ENCODE measurements at regions not wholly inside any gene's neighbourhood (a gene's known extent, or its start where the extent isn't known, plus 50 kb on each side); places are given as distances from the start of the nearest gene placed in this dataset.

DNA sequence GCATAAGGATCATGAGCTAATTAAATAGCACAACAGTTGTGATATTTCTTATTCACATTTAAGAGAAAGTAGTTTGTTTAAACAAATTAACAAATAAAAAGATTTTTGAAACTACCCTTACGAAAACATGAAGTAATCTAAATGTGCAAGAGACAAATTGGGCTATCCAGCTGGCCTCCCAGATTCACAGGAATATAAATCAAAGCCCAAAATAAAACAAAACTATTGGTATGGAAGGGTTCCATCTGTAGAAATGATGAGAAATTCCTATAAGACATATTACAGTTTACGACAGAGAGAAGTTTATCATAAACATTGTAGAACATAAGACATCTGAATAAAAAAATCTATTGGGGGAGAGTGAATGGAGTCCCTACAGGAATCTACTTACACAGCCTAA is 1125.1 kb downstream of the TDRD15 start:
- ATAC-seq (replicated peaks in 1 of 2) (no peak), DNase-seq (no peak)
- Mint-ChIP-seq H3K27ac (no peak overlapping the region), H3K36me3 (ENCODE audit: insufficient read depth in 2 of 2) (no peaks in the 10 kb centered on the region), H3K27me3 (ENCODE audit: low read depth) (no peaks in the 10 kb centered on the region), H3K4me3 (no peak overlapping the region), H3K9me3 (peaks cover 7 to 9% of the 10 kb centered on the region in 2 donors), H3K4me1 (ENCODE audit: low read depth) (no peaks in the 10 kb centered on the region)

DNA sequence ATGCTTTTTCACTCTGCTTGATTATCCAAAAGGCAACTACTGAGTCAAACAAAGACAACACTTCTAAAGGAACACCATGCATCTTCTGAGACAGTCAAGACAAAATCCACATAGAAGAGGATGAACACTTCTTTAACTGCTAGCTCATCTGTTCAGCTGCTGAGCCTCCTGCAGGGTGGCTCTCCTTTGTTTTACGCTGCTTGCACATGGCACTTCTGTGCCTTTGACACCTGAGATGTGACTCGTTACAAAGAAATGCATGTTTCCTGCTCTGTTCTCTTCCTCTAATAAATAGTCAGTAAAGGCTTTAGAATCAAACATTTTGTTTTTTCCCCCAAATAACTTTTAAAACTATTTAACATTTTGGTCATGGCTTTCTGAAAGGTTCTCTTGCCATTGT is 1129.4 kb downstream of the TDRD15 start:
- no peak for ATAC-seq (replicated peaks in 1 of 2)
- Mint-ChIP-seq H3K36me3 (ENCODE audit: insufficient read depth in 2 of 2) (no peaks in the 10 kb centered on the region), H3K4me1 (ENCODE audit: low read depth) (no peaks in the 10 kb centered on the region), H3K27me3 (ENCODE audit: low read depth) (no peaks in the 10 kb centered on the region), H3K4me3 (no peak overlapping the region), H3K9me3 (peaks cover 9 to 11% of the 10 kb centered on the region in 2 donors), H3K27ac (no peak overlapping the region)
- DNase-seq = no peak

DNA sequence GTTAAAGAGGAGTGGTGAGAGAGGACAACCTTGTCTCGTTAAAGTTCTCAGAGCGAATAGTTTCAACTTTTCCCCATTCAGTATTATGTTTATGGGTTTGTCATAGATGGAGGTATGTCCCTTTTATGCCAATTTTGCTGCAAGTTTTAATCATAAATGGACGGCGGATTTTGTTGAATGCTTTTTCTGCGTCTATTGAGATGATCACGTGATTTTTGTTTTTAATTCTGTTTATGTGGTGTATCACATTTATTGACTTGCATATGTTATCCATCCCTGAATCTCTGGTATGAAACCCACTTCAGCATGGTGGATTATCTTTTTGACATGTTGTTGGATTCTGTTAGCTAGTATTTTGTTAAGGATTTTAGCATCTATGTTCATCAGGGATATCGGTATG is 1123.8 kb upstream of the KLHL29 start:
- Mint-ChIP-seq H3K27me3 (ENCODE audit: low read depth) (no peaks in the 10 kb centered on the region), H3K27ac (no peak overlapping the region), H3K36me3 (ENCODE audit: insufficient read depth in 2 of 2) (peaks cover 0 to 1% of the 10 kb centered on the region in 2 donors), H3K9me3 (peaks cover 12 to 26% of the 10 kb centered on the region in 2 donors), H3K4me1 (ENCODE audit: low read depth) (no peaks in the 10 kb centered on the region), H3K4me3 (no peak overlapping the region)
- DNase-seq (no peak), ATAC-seq (replicated peaks in 1 of 2) (no peak)

DNA sequence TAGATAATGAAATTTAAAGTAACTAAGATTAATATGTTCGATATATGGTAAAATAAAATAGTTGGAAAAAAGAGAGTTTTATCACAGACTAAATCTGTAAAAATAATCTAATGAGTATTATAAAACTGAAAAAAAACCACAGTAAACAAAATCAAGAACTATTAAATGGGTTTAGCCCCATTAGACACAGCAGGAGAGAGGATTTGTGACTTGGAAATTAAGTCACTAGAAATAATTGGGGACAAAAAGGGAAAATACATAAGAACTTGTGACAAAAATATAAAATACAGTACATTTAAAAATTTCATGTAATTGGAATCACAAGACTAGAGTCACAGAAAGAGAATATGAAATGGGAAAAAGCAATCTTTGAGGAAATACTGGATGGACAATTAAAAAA is 1114.6 kb upstream of the KLHL29 start:
- Mint-ChIP-seq H3K4me1 (ENCODE audit: low read depth) (no peaks in the 10 kb centered on the region), H3K27me3 (ENCODE audit: low read depth) (no peaks in the 10 kb centered on the region), H3K9me3 (peaks cover 9 to 10% of the 10 kb centered on the region in 2 donors), H3K27ac (no peak overlapping the region), H3K36me3 (ENCODE audit: insufficient read depth in 2 of 2) (peaks cover 0 to 3% of the 10 kb centered on the region in 2 donors), H3K4me3 (no peak overlapping the region)
- no peak for ATAC-seq (replicated peaks in 1 of 2)
- no peak for DNase-seq

DNA sequence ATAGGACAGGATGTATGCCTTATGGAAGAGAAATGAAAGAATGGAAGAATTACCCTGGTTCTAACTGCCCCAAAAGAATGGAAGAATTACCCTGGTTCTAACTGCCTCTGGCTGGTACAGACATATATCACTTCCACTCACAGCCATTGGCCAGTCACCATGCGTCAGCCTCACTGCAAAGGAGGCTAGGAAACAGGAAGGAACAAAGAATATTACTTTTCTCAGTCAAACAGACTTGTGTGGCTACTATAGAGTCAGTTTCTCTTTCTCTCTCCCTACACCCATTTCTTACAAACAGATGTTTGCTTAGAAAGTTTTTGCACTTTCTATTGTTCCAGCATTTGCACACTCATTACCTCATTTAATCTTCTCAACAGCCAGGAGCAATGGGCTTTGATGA is 1111.1 kb upstream of the KLHL29 start:
- ATAC-seq (replicated peaks in 1 of 2) = no peak
- Mint-ChIP-seq H3K36me3 (ENCODE audit: insufficient read depth in 2 of 2) (no peaks in the 10 kb centered on the region), H3K27ac (no peak overlapping the region), H3K4me1 (ENCODE audit: low read depth) (no peaks in the 10 kb centered on the region), H3K27me3 (ENCODE audit: low read depth) (no peaks in the 10 kb centered on the region), H3K9me3 (peaks cover 7 to 13% of the 10 kb centered on the region in 2 donors), H3K4me3 (no peak overlapping the region)
- no peak for DNase-seq

DNA sequence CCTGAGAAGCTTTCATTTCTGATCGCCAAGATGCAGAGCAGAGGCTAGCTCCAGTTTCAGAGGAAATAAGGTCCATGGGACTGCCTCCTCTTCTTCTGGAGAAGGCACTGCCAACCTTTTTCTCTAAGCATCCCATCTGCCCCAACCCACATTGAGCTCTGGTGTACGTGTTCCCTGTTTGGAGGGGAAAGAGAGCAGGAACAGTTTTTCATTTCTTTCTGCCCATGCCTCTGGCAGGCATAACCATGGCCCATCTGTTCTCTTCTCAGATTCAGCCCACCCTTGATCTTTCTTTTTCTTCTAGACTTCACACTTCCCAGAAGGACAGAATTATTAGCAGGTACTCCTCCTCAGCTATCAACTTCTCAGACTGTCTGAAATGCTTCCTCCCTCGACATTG is 1110.3 kb upstream of the KLHL29 start:
- no peak overlapping the region for H3K4me3 Mint-ChIP-seq
- no peaks in the 10 kb centered on the region for H3K27me3 Mint-ChIP-seq (ENCODE audit: low read depth)
- ATAC-seq (replicated peaks in 1 of 2) = no peak
- peaks cover 7 to 13% of the 10 kb centered on the region in 2 donors for H3K9me3 Mint-ChIP-seq
- no peak for DNase-seq
- H3K27ac Mint-ChIP-seq = no peak overlapping the region
- no peaks in the 10 kb centered on the region for H3K4me1 Mint-ChIP-seq (ENCODE audit: low read depth)
- H3K36me3 Mint-ChIP-seq (ENCODE audit: insufficient read depth in 2 of 2) = no peaks in the 10 kb centered on the region

DNA sequence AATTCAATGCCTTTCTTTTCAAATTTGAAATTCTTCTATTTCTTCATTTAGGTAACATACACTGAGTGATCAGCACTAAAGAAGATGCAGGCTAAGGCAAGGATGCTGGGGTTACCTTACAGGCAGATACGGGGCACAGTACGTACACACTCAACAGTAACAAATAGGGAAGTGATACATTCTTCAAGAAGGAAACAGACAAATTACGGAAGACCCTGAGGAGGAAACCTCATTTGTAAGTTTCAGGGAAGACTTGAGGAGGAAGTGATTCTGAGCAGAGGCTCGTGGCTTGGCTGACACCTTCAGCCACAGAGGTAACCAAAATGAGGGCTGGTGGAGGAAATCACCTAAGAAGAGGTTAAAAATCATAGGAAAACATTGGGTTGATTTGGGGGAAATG is 1108.3 kb upstream of the KLHL29 start:
- ATAC-seq (replicated peaks in 1 of 2) (no peak), DNase-seq (no peak)
- H3K4me1 Mint-ChIP-seq (ENCODE audit: low read depth) = no peaks in the 10 kb centered on the region
- peaks cover 8 to 9% of the 10 kb centered on the region in 2 donors for H3K9me3 Mint-ChIP-seq
- no peak overlapping the region for H3K4me3 Mint-ChIP-seq
- H3K36me3 Mint-ChIP-seq (ENCODE audit: insufficient read depth in 2 of 2) = no peaks in the 10 kb centered on the region
- no peaks in the 10 kb centered on the region for H3K27me3 Mint-ChIP-seq (ENCODE audit: low read depth)
- no peak overlapping the region for H3K27ac Mint-ChIP-seq

DNA sequence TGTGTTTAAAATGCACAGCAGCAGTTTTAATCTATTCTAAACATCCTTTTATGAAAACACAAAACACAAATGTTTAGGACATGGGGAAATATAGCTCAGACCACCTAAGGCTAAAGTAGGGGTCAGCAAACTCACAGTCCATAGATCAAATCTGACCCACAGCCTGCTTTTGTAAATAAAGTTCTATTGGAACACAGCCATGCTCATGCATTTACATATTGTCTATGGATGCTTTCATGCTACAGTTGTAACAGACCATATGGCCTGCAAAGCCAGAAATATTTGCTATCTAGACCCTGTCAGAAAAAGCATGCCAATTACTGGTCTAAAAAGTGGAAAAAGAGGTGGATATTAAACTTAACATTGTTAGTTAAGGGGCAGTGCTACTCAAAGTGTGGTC is 1105.4 kb upstream of the KLHL29 start:
- Mint-ChIP-seq H3K27me3 (ENCODE audit: low read depth) (no peaks in the 10 kb centered on the region), H3K4me3 (no peak overlapping the region), H3K27ac (no peak overlapping the region), H3K9me3 (peaks cover 7 to 9% of the 10 kb centered on the region in 2 donors), H3K4me1 (ENCODE audit: low read depth) (no peaks in the 10 kb centered on the region), H3K36me3 (ENCODE audit: insufficient read depth in 2 of 2) (no peaks in the 10 kb centered on the region)
- no peak for ATAC-seq (replicated peaks in 1 of 2)
- no peak for DNase-seq

DNA sequence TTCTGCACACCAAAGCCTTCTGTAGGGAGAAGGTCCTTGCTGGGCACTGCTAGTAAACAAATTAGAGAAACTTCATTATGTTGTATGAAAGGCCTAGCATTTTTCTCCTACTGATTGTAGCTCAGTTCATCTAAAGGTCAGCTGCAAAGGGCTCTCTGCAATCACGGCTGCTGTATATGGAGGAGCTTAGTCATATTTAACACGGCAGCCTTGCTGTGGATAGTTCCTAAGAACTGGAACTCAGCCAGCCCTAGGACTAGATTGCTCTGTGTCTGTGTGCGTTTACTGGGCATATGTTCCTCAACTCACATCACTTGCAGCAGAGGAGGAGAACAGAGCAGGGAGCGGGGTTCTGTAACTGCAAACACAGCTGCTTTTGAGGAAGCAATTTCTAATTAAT is 1103.9 kb upstream of the KLHL29 start:
- no peak for ATAC-seq (replicated peaks in 1 of 2)
- Mint-ChIP-seq H3K9me3 (peaks cover 5 to 7% of the 10 kb centered on the region in 2 donors), H3K27me3 (ENCODE audit: low read depth) (no peaks in the 10 kb centered on the region), H3K27ac (no peak overlapping the region), H3K36me3 (ENCODE audit: insufficient read depth in 2 of 2) (no peaks in the 10 kb centered on the region), H3K4me3 (no peak overlapping the region), H3K4me1 (ENCODE audit: low read depth) (no peaks in the 10 kb centered on the region)
- no peak for DNase-seq

DNA sequence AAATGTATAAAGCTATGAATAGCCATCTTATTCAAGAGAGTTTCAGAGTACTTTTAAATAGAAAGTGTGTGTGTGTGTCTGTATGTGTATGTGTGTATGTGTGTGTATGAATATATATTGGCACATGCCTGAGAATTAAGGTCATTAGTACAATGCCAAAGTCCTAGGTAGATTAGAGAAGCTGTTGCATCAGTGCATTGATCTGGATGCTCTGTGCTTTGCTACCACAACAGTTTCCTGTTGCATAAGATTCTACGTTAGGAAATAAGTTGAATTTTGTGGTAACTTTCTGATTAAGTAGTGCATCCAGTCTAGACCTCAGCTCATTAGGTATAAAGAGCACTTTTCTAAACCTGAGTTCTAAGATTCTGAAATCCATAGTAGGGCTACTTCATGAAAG is 1102.8 kb upstream of the KLHL29 start:
- no peaks in the 10 kb centered on the region for H3K36me3 Mint-ChIP-seq (ENCODE audit: insufficient read depth in 2 of 2)
- H3K4me1 Mint-ChIP-seq (ENCODE audit: low read depth) = no peaks in the 10 kb centered on the region
- ATAC-seq (replicated peaks in 1 of 2) (no peak), DNase-seq (no peak)
- peaks cover 1 to 2% of the 10 kb centered on the region in 2 donors for H3K9me3 Mint-ChIP-seq
- no peak overlapping the region for H3K4me3 Mint-ChIP-seq
- no peak overlapping the region for H3K27ac Mint-ChIP-seq
- no peaks in the 10 kb centered on the region for H3K27me3 Mint-ChIP-seq (ENCODE audit: low read depth)

DNA sequence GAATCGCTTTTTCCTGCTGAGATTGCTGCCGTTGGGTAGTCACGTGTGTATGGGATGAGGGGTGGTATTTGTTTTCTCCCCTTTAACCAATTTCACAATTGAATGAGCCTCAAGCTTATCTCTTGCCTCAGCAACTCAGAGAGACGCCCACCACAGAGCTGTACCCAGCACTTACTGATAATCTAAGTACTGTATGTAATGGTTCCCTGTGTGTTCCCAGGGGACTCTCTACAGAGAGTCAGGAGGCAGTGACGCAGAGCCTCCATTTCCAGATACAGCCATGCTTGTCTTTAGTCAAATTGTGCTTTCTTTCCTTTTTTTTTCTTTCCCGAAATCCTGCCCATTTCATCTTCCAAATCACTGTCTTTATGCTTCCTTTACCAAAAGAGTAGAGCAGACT is 1102.1 kb upstream of the KLHL29 start:
- H3K27me3 Mint-ChIP-seq (ENCODE audit: low read depth) = no peaks in the 10 kb centered on the region
- DNase-seq (no peak), ATAC-seq (replicated peaks in 1 of 2) (no peak)
- no peaks in the 10 kb centered on the region for H3K4me1 Mint-ChIP-seq (ENCODE audit: low read depth)
- peaks cover 1 to 2% of the 10 kb centered on the region in 2 donors for H3K9me3 Mint-ChIP-seq
- H3K36me3 Mint-ChIP-seq (ENCODE audit: insufficient read depth in 2 of 2) = no peaks in the 10 kb centered on the region
- H3K27ac Mint-ChIP-seq = no peak overlapping the region
- no peak overlapping the region for H3K4me3 Mint-ChIP-seq

DNA sequence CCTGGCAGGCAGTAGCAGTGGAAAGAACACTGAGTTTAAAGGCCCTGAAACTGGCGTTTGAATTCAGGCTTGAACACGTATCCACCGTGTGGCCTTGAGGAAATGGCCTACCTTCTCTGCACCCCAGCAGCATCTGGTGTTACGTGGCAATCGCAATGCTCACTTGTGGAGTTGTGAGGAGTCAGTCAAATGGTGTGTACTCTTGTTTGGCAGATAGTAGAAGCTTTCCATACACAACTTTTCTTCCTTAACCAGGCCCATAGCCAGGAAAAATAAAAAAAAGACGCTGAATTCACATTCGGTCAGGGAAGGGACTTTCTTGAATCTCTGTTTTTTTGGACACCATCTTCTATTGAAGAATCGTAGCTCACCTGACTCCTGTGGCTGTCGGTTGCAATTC is 1101.5 kb upstream of the KLHL29 start:
- DNase-seq (no peak), ATAC-seq (replicated peaks in 1 of 2) (no peak)
- H3K36me3 Mint-ChIP-seq (ENCODE audit: insufficient read depth in 2 of 2) = no peaks in the 10 kb centered on the region
- H3K27me3 Mint-ChIP-seq (ENCODE audit: low read depth) = no peaks in the 10 kb centered on the region
- H3K4me3 Mint-ChIP-seq = no peak overlapping the region
- peaks cover 1 to 2% of the 10 kb centered on the region in 2 donors for H3K9me3 Mint-ChIP-seq
- no peak overlapping the region for H3K27ac Mint-ChIP-seq
- no peaks in the 10 kb centered on the region for H3K4me1 Mint-ChIP-seq (ENCODE audit: low read depth)

DNA sequence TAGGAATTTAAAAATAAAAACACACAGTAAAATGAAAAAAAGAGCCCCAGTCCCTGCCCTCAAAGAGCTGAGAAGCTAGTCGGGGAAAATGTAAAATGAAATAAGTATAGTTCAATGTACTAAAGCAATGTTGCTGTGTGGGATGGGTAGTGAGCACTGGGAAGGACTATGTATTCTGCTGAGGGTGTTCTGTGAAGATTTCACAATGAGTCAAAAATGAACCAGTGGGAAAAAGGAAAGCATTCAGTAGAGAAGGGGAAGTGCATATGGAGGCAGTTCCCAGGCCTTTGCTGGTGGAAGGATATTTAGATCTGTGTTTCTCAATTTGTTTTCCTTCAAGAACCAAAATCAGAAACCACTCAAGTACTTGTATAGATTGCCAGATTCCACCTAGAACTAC is 1094.7 kb upstream of the KLHL29 start:
- DNase-seq = no peak
- H3K27ac Mint-ChIP-seq = no peak overlapping the region
- no peaks in the 10 kb centered on the region for H3K4me1 Mint-ChIP-seq (ENCODE audit: low read depth)
- no peak overlapping the region for H3K4me3 Mint-ChIP-seq
- ATAC-seq (replicated peaks in 1 of 2) = no peak
- no peaks in the 10 kb centered on the region for H3K27me3 Mint-ChIP-seq (ENCODE audit: low read depth)
- H3K36me3 Mint-ChIP-seq (ENCODE audit: insufficient read depth in 2 of 2) = peaks cover 3% of the 10 kb centered on the region in 2 donors
- H3K9me3 Mint-ChIP-seq = peaks cover 8% of the 10 kb centered on the region in 2 donors

DNA sequence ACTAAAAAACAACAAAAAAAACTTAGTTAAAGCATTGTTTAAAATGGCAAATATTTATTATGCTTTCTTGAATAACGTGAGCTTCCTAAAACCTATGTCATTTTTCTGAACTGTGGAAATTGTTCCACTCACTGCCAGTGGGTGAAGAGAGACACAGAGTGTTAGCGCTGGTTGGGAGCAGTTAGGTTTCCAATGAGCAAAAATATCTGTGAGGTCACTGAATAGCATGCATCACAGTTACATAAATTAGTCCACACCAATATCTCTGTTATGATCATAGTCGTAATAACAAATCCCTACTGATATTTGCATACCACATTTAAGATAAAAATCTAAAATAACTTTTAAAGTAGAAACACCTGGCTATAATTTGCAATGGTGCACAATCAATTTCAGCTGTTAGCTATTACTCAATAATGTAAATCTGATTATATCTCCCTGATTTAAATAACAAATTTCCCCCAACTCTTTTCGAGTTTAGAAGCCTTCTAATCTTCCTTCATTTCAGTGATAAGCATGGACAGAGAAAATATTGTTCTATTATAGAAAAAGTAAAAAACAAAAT is 1094.0 kb upstream of the KLHL29 start:
- peaks cover 3% of the 10 kb centered on the region in 2 donors for H3K36me3 Mint-ChIP-seq (ENCODE audit: insufficient read depth in 2 of 2)
- DNase-seq (no peak), ATAC-seq (replicated peaks in 1 of 2) (no peak)
- H3K9me3 Mint-ChIP-seq = peaks cover 8% of the 10 kb centered on the region in 2 donors
- no peak overlapping the region for H3K4me3 Mint-ChIP-seq
- H3K27me3 Mint-ChIP-seq (ENCODE audit: low read depth) = no peaks in the 10 kb centered on the region
- H3K27ac Mint-ChIP-seq = no peak overlapping the region
- H3K4me1 Mint-ChIP-seq (ENCODE audit: low read depth) = no peaks in the 10 kb centered on the region

Measured in activated T-cell treated with anti-CD3 and anti-CD28 coated beads, Interleukin-2, amount 50 U/mL, for 72 hours (primary cell).